A673 (cell line): ENCODE measurements at regions not wholly inside any gene's neighbourhood (a gene's known extent, or its start where the extent isn't known, plus 50 kb on each side); places are given as distances from the start of the nearest gene placed in this dataset.

ENCODE experiments used
- BruUV-seq: library from RNA; stranded (reverse); fragments of 400-500 nt; replicated peaks from 2 replicates; lab custom pipeline; 2021; lab: Mats Ljungman, UMichigan
- CTCF ChIA-PET: fragments of 300-600 bp; sonication (Branson Sonifier 250); formaldehyde crosslinking; loops from one replicate; lab custom pipeline; 2022; ENCODE audit warnings: antibody characterized with exemption; lab: Charles Lee
- POLR2A ChIA-PET: fragments of 300-600 bp; sonication (Branson Sonifier 250); formaldehyde crosslinking; loops from one replicate; lab custom pipeline; 2022; ENCODE audit warnings: antibody characterized with exemption; ENCODE audit not compliant: low non-redundant PET; lab: Charles Lee
- DNase-seq: peaks from one replicate; pipeline ENCODE4 v3.0.0-alpha.2; 2015; ENCODE audit warnings: low spot score
- H3K27ac ChIP-seq: fragments of 200-600 bp; sonication (generic); 2 replicates; pipeline ENCODE4 v1.5.1; 2016; ENCODE audit warnings: mixed run types, low read depth, mild to moderate bottlenecking, mixed read lengths, antibody characterized with exemption, low read length; ENCODE audit not compliant: poor library complexity, severe bottlenecking
- H3K27me3 ChIP-seq: fragments of 200-600 bp; sonication (generic); replicated peaks from 2 replicates; pipeline ENCODE4 v1.6.1; 2017; ENCODE audit warnings: mixed run types, low read depth, mild to moderate bottlenecking, mixed read lengths, antibody characterized with exemption, low read length; ENCODE audit not compliant: insufficient read depth, poor library complexity
- H3K36me3 ChIP-seq: fragments of 200-600 bp; sonication (generic); 2 replicates; pipeline ENCODE4 v1.6.1; 2016; ENCODE audit warnings: mixed run types, mild to moderate bottlenecking, mixed read lengths, antibody characterized with exemption, low read length; ENCODE audit not compliant: insufficient read depth, poor library complexity, severe bottlenecking
- H3K4me1 ChIP-seq: fragments of 200-600 bp; sonication (generic); 2 replicates; pipeline ENCODE4 v1.6.1; 2017; ENCODE audit warnings: mixed run types, mild to moderate bottlenecking, mixed read lengths, antibody characterized with exemption, low read length; ENCODE audit not compliant: insufficient read depth, poor library complexity, severe bottlenecking
- H3K4me3 ChIP-seq: fragments of 200-600 bp; sonication (generic); 2 replicates; pipeline ENCODE4 v1.5.1; 2016; ENCODE audit warnings: low read depth, mixed run types, mild to moderate bottlenecking, mixed read lengths, low read length; ENCODE audit not compliant: poor library complexity, severe bottlenecking
- H3K9me3 ChIP-seq: fragments of 200-600 bp; sonication (generic); 2 replicates; pipeline ENCODE4 v1.6.1; 2016; ENCODE audit warnings: mixed run types, low read depth, mild to moderate bottlenecking, mixed read lengths, antibody characterized with exemption, low read length; ENCODE audit not compliant: poor library complexity, severe bottlenecking
- EZH2 ChIP-seq: fragments of 200-600 bp; sonication (generic); IDR thresholded peaks from 2 replicates; pipeline ENCODE4 v1.6.1; 2017; ENCODE audit warnings: borderline replicate concordance, low read depth, mild to moderate bottlenecking, mixed read lengths, antibody characterized with exemption, low read length; ENCODE audit not compliant: poor library complexity, severe bottlenecking
- intact Hi-C: fragments of 100-400 bp; cut with micrococcal nuclease; formaldehyde crosslinking; loops from one replicate; pipeline ENCODE4 v1.10.0; 2022; ENCODE audit not compliant: unreplicated experiment
- TF ChIP-seq, protein P1 (sequence below): fragments of 300-800, 200-600 bp; sonication (generic); conservative IDR thresholded peaks from 2 replicates; pipeline ENCODE4 v1.5.1; 2017; ENCODE audit warnings: low read depth, mild to moderate bottlenecking, antibody characterized with exemption, low read length, moderate library complexity, mixed read lengths

DNA sequence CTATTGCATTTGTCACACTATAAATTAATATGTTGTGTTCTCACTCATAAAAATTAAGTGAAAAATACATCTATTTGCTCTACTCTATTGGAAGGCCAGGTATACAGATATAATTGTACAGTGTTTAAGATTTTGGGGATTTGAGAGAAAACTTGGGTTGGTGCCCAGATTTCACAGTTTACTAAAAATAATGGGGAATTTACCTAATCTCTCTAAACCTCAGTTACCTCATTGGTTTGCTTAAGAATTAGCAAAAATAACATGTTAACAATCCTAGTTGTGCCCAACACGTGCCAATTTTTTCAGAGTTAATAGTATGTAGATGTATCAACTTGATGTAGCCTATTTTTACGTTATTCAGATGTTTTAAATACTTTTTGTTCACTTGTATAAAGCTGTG, 1495.3 kb upstream of the PCDH7 start:
- no peaks in the 10 kb centered on the region for H3K36me3 ChIP-seq
- TF ChIP-seq, protein P1, sequence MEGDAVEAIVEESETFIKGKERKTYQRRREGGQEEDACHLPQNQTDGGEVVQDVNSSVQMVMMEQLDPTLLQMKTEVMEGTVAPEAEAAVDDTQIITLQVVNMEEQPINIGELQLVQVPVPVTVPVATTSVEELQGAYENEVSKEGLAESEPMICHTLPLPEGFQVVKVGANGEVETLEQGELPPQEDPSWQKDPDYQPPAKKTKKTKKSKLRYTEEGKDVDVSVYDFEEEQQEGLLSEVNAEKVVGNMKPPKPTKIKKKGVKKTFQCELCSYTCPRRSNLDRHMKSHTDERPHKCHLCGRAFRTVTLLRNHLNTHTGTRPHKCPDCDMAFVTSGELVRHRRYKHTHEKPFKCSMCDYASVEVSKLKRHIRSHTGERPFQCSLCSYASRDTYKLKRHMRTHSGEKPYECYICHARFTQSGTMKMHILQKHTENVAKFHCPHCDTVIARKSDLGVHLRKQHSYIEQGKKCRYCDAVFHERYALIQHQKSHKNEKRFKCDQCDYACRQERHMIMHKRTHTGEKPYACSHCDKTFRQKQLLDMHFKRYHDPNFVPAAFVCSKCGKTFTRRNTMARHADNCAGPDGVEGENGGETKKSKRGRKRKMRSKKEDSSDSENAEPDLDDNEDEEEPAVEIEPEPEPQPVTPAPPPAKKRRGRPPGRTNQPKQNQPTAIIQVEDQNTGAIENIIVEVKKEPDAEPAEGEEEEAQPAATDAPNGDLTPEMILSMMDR = no peak
- no peak for TF ChIP-seq EZH2
- no peaks in the 10 kb centered on the region for H3K27me3 ChIP-seq
- no peak overlapping the region for H3K4me3 ChIP-seq
- POLR2A ChIA-PET = no interaction called here
- no peaks in the 10 kb centered on the region for H3K4me1 ChIP-seq
- no peak overlapping the region for H3K27ac ChIP-seq
- no peak for DNase-seq
- CTCF ChIA-PET = no interaction called here
- BruUV-seq = no TSS peak
- intact Hi-C loops = no loop called here
- H3K9me3 ChIP-seq = no peaks in the 10 kb centered on the region

DNA sequence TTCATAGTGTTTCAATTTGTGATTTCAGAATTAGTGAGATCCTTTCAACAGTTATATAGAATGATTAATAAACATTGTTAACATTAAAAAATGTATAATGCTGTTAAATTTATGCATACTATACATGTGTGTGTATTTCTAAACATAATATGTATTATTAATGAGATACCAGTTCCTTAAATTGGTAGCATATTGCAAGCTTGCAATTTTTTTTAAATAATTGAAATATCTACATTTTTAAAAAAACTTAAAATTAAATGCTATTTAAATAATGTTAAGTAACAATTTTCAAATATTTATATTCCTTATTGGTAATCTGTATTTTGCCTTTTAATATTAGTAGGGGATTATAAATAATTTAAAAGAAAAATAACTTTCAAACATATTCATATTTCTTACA, 1479.5 kb upstream of the PCDH7 start:
- ChIA-PET CTCF (no interaction called here), POLR2A (no interaction called here)
- TF ChIP-seq, protein P1 = no peak
- TF ChIP-seq EZH2 = no peak
- no peaks in the 10 kb centered on the region for H3K27me3 ChIP-seq
- H3K36me3 ChIP-seq = no peaks in the 10 kb centered on the region
- BruUV-seq = no TSS peak
- H3K9me3 ChIP-seq = no peaks in the 10 kb centered on the region
- no peak overlapping the region for H3K4me3 ChIP-seq
- intact Hi-C loops = no loop called here
- H3K27ac ChIP-seq = no peak overlapping the region
- DNase-seq = no peak
- no peaks in the 10 kb centered on the region for H3K4me1 ChIP-seq

DNA sequence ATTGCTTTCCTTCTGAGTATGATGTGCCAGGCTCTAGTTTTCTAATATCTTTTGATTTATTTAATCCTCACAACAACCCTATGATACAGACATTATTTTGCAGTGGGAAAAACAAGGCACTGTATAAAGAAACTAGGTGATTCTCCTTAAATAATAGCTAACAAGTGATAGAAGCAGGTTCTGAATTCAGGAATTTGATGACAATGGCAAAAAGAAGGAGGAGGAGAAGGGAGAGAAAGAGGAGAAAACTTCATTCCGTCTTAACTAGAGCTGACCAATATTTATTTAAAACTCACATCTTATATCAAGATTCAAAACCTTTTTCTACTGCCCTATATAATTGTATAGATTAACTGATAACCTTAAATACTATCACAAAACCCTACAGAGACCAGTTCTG, 1477.1 kb upstream of the PCDH7 start:
- Histone ChIP-seq H3K27me3 (no peaks in the 10 kb centered on the region), H3K27ac (no peak overlapping the region), H3K4me1 (no peaks in the 10 kb centered on the region), H3K4me3 (no peak overlapping the region), H3K36me3 (no peaks in the 10 kb centered on the region), H3K9me3 (no peaks in the 10 kb centered on the region)
- BruUV-seq = no TSS peak
- no peak for TF ChIP-seq EZH2
- TF ChIP-seq, protein P1 = no peak
- ChIA-PET CTCF (no interaction called here), POLR2A (no interaction called here)
- DNase-seq = no peak
- intact Hi-C loops = no loop called here
